Femur (tissue), 1 donor: ENCODE measurements at regions not wholly inside any gene's neighbourhood (a gene's known extent, or its start where the extent isn't known, plus 50 kb on each side); places are given as distances from the start of the nearest gene placed in this dataset.
"Not testable (repeated sequence)": the region's sequence is repeated elsewhere in the genome, so short reads cannot be mapped to it uniquely, and the experiment has no call there.

Experiments used
- DNase-seq: peaks from one replicate; pipeline ENCODE4 v3.0.0-alpha.2; 2017

- no peak for DNase-seq
Observed at GRCh38 chr15:60138397-60138968, 134.4 kb downstream of the FOXB1 start.

- no peak for DNase-seq
Observed at GRCh38 chr15:60152386-60152785, 148.3 kb downstream of the FOXB1 start.

GRCh38 chr15:60154764-60155325, 150.7 kb downstream of the FOXB1 start:
- no peak for DNase-seq

- DNase-seq: no peak
Observed at GRCh38 chr15:60155661-60156060, 151.6 kb downstream of the FOXB1 start.

GRCh38 chr15:60160909-60161308, 156.8 kb downstream of the FOXB1 start:
- no peak for DNase-seq

- no peak for DNase-seq
Observed at GRCh38 chr15:60161704-60162103, 157.6 kb downstream of the FOXB1 start.

GRCh38 chr15:60162251-60162967, 158.3 kb downstream of the FOXB1 start:
- no peak for DNase-seq

GRCh38 chr15:60162968-60163355, 158.9 kb downstream of the FOXB1 start:
- DNase-seq: no peak

- DNase-seq: no peak
Observed at GRCh38 chr15:60165111-60165510, 161.0 kb downstream of the FOXB1 start.

- no peak for DNase-seq
Observed at GRCh38 chr15:60172143-60172542, 168.0 kb downstream of the FOXB1 start.

GRCh38 chr15:60179786-60180391, 175.8 kb downstream of the FOXB1 start:
- DNase-seq: no peak

- DNase-seq: not testable (repeated sequence)
Observed at GRCh38 chr15:60181957-60182356, 177.8 kb downstream of the FOXB1 start.

- no peak for DNase-seq
Observed at GRCh38 chr15:60183366-60183765, 179.3 kb downstream of the FOXB1 start.

- DNase-seq: no peak
Observed at GRCh38 chr15:60184579-60184978, 180.5 kb downstream of the FOXB1 start.

- DNase-seq: no peak
Observed at GRCh38 chr15:60191016-60191415, 186.9 kb downstream of the FOXB1 start.

GRCh38 chr15:60191821-60192220, 187.7 kb downstream of the FOXB1 start:
- DNase-seq: no peak

- DNase-seq: peak; percentile 28
Observed at GRCh38 chr15:60195611-60196010, 191.5 kb downstream of the FOXB1 start.

- no peak for DNase-seq
Observed at GRCh38 chr15:60204131-60204885, 193.5 kb downstream of the ANXA2 start.

GRCh38 chr15:60208709-60209108, 189.1 kb downstream of the ANXA2 start:
- DNase-seq: no peak

- no peak for DNase-seq
Observed at GRCh38 chr15:60212536-60212935, 185.2 kb downstream of the ANXA2 start.

GRCh38 chr15:60213377-60214000, 184.3 kb downstream of the ANXA2 start:
- DNase-seq: no peak

GRCh38 chr15:60214201-60214600, 183.6 kb downstream of the ANXA2 start:
- no peak for DNase-seq
